H1 (cell line): ENCODE measurements at regions not wholly inside any gene's neighbourhood (a gene's known extent, or its start where the extent isn't known, plus 50 kb on each side); places are given as distances from the start of the nearest gene placed in this dataset.

ENCODE experiments used
- CTCF ChIA-PET: fragments of 300-600 bp; sonication (Branson Sonifier 250); formaldehyde crosslinking; loops from one replicate; lab custom pipeline; 2021; ENCODE audit not compliant: partially characterized antibody; lab: Charles Lee
- POLR2A ChIA-PET: fragments of 300-600 bp; sonication (Branson Sonifier 250); formaldehyde crosslinking; loops from one replicate; lab custom pipeline; 2021; ENCODE audit warnings: inconsistent platforms; ENCODE audit not compliant: partially characterized antibody; lab: Charles Lee
- DNase-seq, 2 experiments: peaks; one replicate each; pipeline versions ENCODE4 v3.0.0 to v3.0.0-alpha.2; 2010 to 2022; ENCODE audit warnings: low spot score in 2 of 2, low read depth in 1 of 2, mixed read lengths in 1 of 2
- FAIRE-seq: peaks from 2 replicates; lab custom pipeline; 2011; peaks lifted over from hg19 to GRCh38; lab: Jason Lieb, UNC
- H2AFZ ChIP-seq: 2 replicates; pipeline ENCODE4 v1.8.1; 2012; ENCODE audit warnings: low read length, inconsistent platforms
- H2AK5ac ChIP-seq: 2 replicates; pipeline ENCODE4 v1.6.1; 2013; ENCODE audit warnings: low read depth, low read length
- H2BK120ac ChIP-seq: replicated peaks from 2 replicates; pipeline ENCODE3; 2013; ENCODE audit warnings: low read depth, low read length, inconsistent platforms
- H2BK12ac ChIP-seq: 2 replicates; pipeline ENCODE4 v1.6.1; 2013; ENCODE audit warnings: low read depth, low read length
- H2BK15ac ChIP-seq: 2 replicates; pipeline ENCODE4 v1.6.1; 2013; ENCODE audit warnings: low read length
- H2BK20ac ChIP-seq: 2 replicates; pipeline ENCODE4 v1.6.1; 2013; ENCODE audit warnings: low read length
- H2BK5ac ChIP-seq: 2 replicates; pipeline ENCODE4 v1.6.1; 2013; ENCODE audit warnings: low read depth, low read length
- H3K14ac ChIP-seq: 2 replicates; pipeline ENCODE4 v1.6.1; 2013; ENCODE audit warnings: inconsistent platforms; ENCODE audit not compliant: insufficient read length
- H3K18ac ChIP-seq: 2 replicates; pipeline ENCODE4 v1.6.1; 2013; ENCODE audit warnings: low read length; ENCODE audit errors: extremely low read depth
- H3K23ac ChIP-seq: 2 replicates; pipeline ENCODE4 v1.6.1; 2013; ENCODE audit warnings: inconsistent platforms; ENCODE audit not compliant: insufficient read length
- H3K23me2 ChIP-seq: 2 replicates; pipeline ENCODE4 v1.6.1; 2013; ENCODE audit warnings: low read depth, low read length
- H3K27ac ChIP-seq: 2 replicates; pipeline ENCODE4 v1.6.1; 2011; ENCODE audit warnings: low read depth, low read length, inconsistent platforms
- H3K27me3 ChIP-seq, 4 experiments: replicated peaks in 1 of 4; 1 replicate in 1 of 4; 2 replicates in 3 of 4; pipeline versions ENCODE4 v1.6.1 to v1.8.1; 2011 to 2013; ENCODE audit warnings: low read length in 3 of 4, mild to moderate bottlenecking in 3 of 4, inconsistent platforms in 2 of 4, mixed read lengths in 2 of 4, moderate library complexity in 1 of 4; ENCODE audit not compliant: control insufficient read depth in 3 of 4, insufficient read depth in 3 of 4; ENCODE audit errors: extremely low read depth in 1 of 4
- H3K36me3 ChIP-seq, 4 experiments: 2 replicates each; pipeline versions ENCODE4 v1.6.1 to v1.8.1; 2011 to 2013; ENCODE audit warnings: mild to moderate bottlenecking in 4 of 4, low read length in 3 of 4, moderate library complexity in 2 of 4, control low read depth in 1 of 4, inconsistent platforms in 1 of 4; ENCODE audit not compliant: insufficient read depth in 4 of 4, control insufficient read depth in 2 of 4
- H3K4ac ChIP-seq: replicated peaks from 2 replicates; pipeline ENCODE3; 2013; ENCODE audit warnings: low read length, low read depth, mixed read lengths, inconsistent platforms; ENCODE audit not compliant: insufficient read length
- H3K4me1 ChIP-seq, 4 experiments: replicated peaks in 1 of 4; 1 replicate in 1 of 4; 2 replicates in 3 of 4; pipeline versions ENCODE4 v1.6.1 to v1.8.1; 2011 to 2013; ENCODE audit warnings: low read length in 3 of 4, inconsistent platforms in 2 of 4, mixed read lengths in 1 of 4; ENCODE audit not compliant: insufficient read depth in 4 of 4, control insufficient read depth in 3 of 4
- H3K4me2 ChIP-seq, 2 experiments: 2 replicates each; pipeline versions ENCODE4 v1.6.1 to v1.8.1; 2011 to 2013; ENCODE audit warnings: low read depth in 2 of 2, low read length in 2 of 2, control low read depth in 1 of 2, inconsistent platforms in 1 of 2, mild to moderate bottlenecking in 1 of 2; ENCODE audit not compliant: insufficient read depth in 1 of 2
- H3K4me3 ChIP-seq, 4 experiments: fragments of 200-600, 300-600 bp in 1 of 4; sonication (generic), shearing (Covaris generic), sonication (Bioruptor Twin) in 1 of 4; 2 replicates each; pipeline versions ENCODE4 v1.5.1 to v1.8.1; 2011 to 2016; ENCODE audit warnings: low read length in 4 of 4, low read depth in 3 of 4, control low read depth in 2 of 4, inconsistent platforms in 2 of 4, mild to moderate bottlenecking in 2 of 4, mixed read lengths in 1 of 4, moderate library complexity in 1 of 4; ENCODE audit not compliant: insufficient read depth in 2 of 4; ENCODE audit errors: extremely low read depth in 1 of 4
- H3K56ac ChIP-seq: replicated peaks from 2 replicates; pipeline ENCODE3; 2013; ENCODE audit warnings: low read depth, mild to moderate bottlenecking, mixed read lengths, low read length, inconsistent platforms; ENCODE audit not compliant: insufficient read length
- H3K79me1 ChIP-seq: 2 replicates; pipeline ENCODE4 v1.6.1; 2013; ENCODE audit warnings: low read depth, low read length, control low read depth
- H3K79me2 ChIP-seq, 2 experiments: 2 replicates each; pipeline versions ENCODE4 v1.6.1 to v1.8.1; 2012 to 2013; ENCODE audit warnings: low read length in 2 of 2, mild to moderate bottlenecking in 2 of 2, inconsistent platforms in 1 of 2; ENCODE audit not compliant: insufficient read depth in 2 of 2, control insufficient read depth in 1 of 2
- H3K9ac ChIP-seq, 4 experiments: replicated peaks in 1 of 4; 1 replicate in 1 of 4; 2 replicates in 3 of 4; pipeline versions ENCODE4 v1.6.1 to v1.8.1; 2011 to 2013; ENCODE audit warnings: low read depth in 3 of 4, low read length in 3 of 4, control low read depth in 2 of 4, mild to moderate bottlenecking in 2 of 4, moderate library complexity in 2 of 4, inconsistent platforms in 1 of 4; ENCODE audit errors: extremely low read depth in 1 of 4
- H3K9me3 ChIP-seq, 2 experiments: 2 replicates each; pipeline versions ENCODE4 v1.6.1 to v1.8.1; 2012 to 2013; ENCODE audit warnings: mild to moderate bottlenecking in 2 of 2, moderate library complexity in 2 of 2, control low read depth in 1 of 2, inconsistent platforms in 1 of 2, low read depth in 1 of 2, low read length in 1 of 2, mixed read lengths in 1 of 2; ENCODE audit not compliant: insufficient read depth in 2 of 2
- H4K20me1 ChIP-seq, 2 experiments: replicated peaks in 1 of 2; 2 replicates each; pipeline versions ENCODE3 to v1.8.1; 2011 to 2013; ENCODE audit warnings: inconsistent platforms in 2 of 2, low read length in 2 of 2, mild to moderate bottlenecking in 1 of 2; ENCODE audit not compliant: insufficient read depth in 2 of 2, control insufficient read depth in 1 of 2
- H4K5ac ChIP-seq: 2 replicates; pipeline ENCODE4 v1.6.1; 2013; ENCODE audit warnings: low read length, low read depth, mixed read lengths, inconsistent platforms; ENCODE audit not compliant: insufficient read length
- H4K8ac ChIP-seq: 2 replicates; pipeline ENCODE4 v1.8.0; 2013; ENCODE audit warnings: mild to moderate bottlenecking, moderate library complexity, low read length, inconsistent platforms; ENCODE audit not compliant: insufficient read depth; ENCODE audit errors: extremely low read depth
- H4K91ac ChIP-seq: replicated peaks from 2 replicates; pipeline ENCODE3; 2013; ENCODE audit warnings: low read length, mixed read lengths, inconsistent platforms; ENCODE audit not compliant: insufficient read length
- CHD1 ChIP-seq: IDR thresholded peaks from 2 replicates; pipeline ENCODE4 v1.6.1; 2012; ENCODE audit warnings: low read depth, low read length, improper control_type of control experiment
- PHF8 ChIP-seq: fragments of 200-600 bp; sonication (generic); conservative IDR thresholded peaks from 2 replicates; pipeline ENCODE4 v1.7.1; 2012; ENCODE audit warnings: low read depth, mild to moderate bottlenecking, inconsistent platforms, low read length, moderate library complexity
- RBBP5 ChIP-seq: IDR thresholded peaks from 2 replicates; pipeline ENCODE4 v1.7.1; 2012; ENCODE audit warnings: low read depth, mild to moderate bottlenecking, inconsistent platforms, low read length, moderate library complexity, borderline replicate concordance
- WGBS, 2 experiments: shearing (Covaris generic) in 1 of 2; methylation state at CpG; one replicate each; pipeline versions ENCODE4 v1.1.6 to v1.1.7; 2013 to 2015; ENCODE audit warnings: low lambda C conversion rate in 2 of 2, mixed read lengths in 2 of 2, inconsistent platforms in 1 of 2, low coverage in 1 of 2, missing lambda C conversion rate in 1 of 2; ENCODE audit not compliant: insufficient replicate concordance in 2 of 2, insufficient coverage in 1 of 2, insufficient read length in 1 of 2; ENCODE audit errors: extremely low coverage in 1 of 2, missing lambda C conversion rate in 1 of 2; 5-methylcytosine and 5-hydroxymethylcytosine counted together

DNA sequence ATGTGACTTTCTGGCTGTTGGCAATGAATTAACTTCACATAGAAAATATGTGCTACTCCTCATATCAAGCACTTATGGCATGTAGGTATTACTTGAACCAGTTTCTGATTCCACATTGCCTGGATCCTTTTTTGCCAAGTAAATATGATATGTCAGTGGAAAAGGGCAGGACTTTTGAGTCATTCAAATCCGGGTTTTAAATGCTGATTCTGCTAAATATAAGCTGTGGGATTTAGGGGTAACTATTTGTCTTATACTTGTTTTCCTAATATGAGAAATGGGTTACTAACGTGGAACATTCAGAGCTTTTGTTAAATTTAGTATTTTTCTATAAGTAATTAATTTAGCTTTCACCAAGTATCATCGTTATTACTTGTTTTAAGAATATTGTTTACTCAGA, 108.0 kb upstream of the HGF start:
- H3K23ac ChIP-seq: no peak overlapping the region
- no peak overlapping the region for H2AFZ ChIP-seq
- ChIA-PET CTCF (no interaction called here), POLR2A (no interaction called here)
- no peak overlapping the region for H4K5ac ChIP-seq
- H4K91ac ChIP-seq: no peak overlapping the region
- H3K36me3 ChIP-seq: no peaks in the 10 kb centered on the region
- H3K4me1 ChIP-seq: no peaks in the 10 kb centered on the region
- no peak overlapping the region for H2BK15ac ChIP-seq
- H4K20me1 ChIP-seq: no peaks in the 10 kb centered on the region
- no peaks in the 10 kb centered on the region for H3K23me2 ChIP-seq
- no peak overlapping the region for H3K9ac ChIP-seq
- WGBS, 2 experiments: 81% methylated on average over 3 of the region's 3 CpGs; no CpG with 5 or more reads in 1 of the 2 experiments
- DNase-seq (no peak), FAIRE-seq (no peak)
- TF ChIP-seq PHF8: no peak
- TF ChIP-seq RBBP5: no peak
- TF ChIP-seq CHD1: no peak
- no peak overlapping the region for H4K8ac ChIP-seq
- no peak overlapping the region for H2BK20ac ChIP-seq
- no peak overlapping the region for H2BK5ac ChIP-seq
- no peaks in the 10 kb centered on the region for H3K9me3 ChIP-seq
- H3K4me2 ChIP-seq: no peak overlapping the region
- no peaks in the 10 kb centered on the region for H3K27me3 ChIP-seq
- no peak overlapping the region for H3K14ac ChIP-seq
- no peak overlapping the region for H2AK5ac ChIP-seq
- no peak overlapping the region for H3K27ac ChIP-seq
- no peak overlapping the region for H2BK120ac ChIP-seq
- no peaks in the 10 kb centered on the region for H3K79me2 ChIP-seq
- no peaks in the 10 kb centered on the region for H3K79me1 ChIP-seq
- no peak overlapping the region for H3K4me3 ChIP-seq
- no peak overlapping the region for H3K4ac ChIP-seq
- no peak overlapping the region for H3K56ac ChIP-seq
- no peak overlapping the region for H3K18ac ChIP-seq
- H2BK12ac ChIP-seq: no peak overlapping the region
